ENCODE measurements at regions not wholly inside any gene's neighbourhood (a gene's known extent, or its start where the extent isn't known, plus 50 kb on each side); places are given as distances from the start of the nearest gene placed in this dataset.

DNA sequence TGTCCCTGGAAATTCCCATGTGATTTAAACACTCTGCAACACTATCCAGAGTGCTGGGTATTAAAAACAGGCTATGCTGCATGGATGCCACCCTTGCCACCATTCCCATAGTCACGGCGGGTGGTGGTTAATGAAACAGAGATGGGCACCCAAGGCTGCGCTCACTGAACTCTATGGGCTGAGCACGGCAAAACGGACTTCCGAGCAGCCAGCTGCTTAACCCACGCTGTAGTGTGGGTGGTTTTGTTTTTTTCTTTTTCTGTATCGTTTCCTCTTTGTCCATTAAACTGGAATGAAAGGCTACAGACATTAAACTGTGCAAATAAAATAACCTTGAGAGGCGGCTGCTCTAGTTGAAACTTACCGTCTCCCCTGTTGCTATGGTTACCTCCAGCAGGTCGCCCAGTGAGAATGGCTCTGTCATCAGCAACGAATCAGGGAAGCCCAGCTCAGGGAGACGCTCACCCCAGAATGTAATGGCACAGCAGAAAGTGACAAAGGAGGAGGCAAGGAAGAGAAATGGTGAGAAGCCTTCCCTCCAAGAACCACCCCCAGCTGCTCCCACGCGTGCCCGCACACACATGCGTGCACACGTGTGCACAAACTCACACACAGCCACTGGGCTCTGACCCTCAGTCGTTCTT, 102.1 kb downstream of the C11orf91 start:
- Histone ChIP-seq H3K36me3 (ENCODE audit: low read depth, low read length) (no peaks in the 10 kb centered on the region), H3K27me3 (ENCODE audit: low read length) (no peaks in the 10 kb centered on the region), H3K79me2 (ENCODE audit: low read length) (no peaks in the 10 kb centered on the region), H3K4me2 (ENCODE audit: low read length) (no peak overlapping the region), H3K9me3 (ENCODE audit: low read length) (no peaks in the 10 kb centered on the region), H3K4me3 (ENCODE audit: low read length) (no peak overlapping the region), H3K9me2 (replicated peaks; ENCODE audit: low read length) (no peaks in the 10 kb centered on the region), H3K4me1 (ENCODE audit: insufficient read depth, low read length) (no peaks in the 10 kb centered on the region), H3K9ac (ENCODE audit: low read length) (no peak overlapping the region), H2AFZ (ENCODE audit: low read length) (no peak overlapping the region), H4K20me1 (ENCODE audit: low read length) (no peaks in the 10 kb centered on the region), H3F3A (ENCODE audit: low read length, unreplicated experiment) (no peaks in the 10 kb centered on the region), H3K27ac (ENCODE audit: low read length) (no peak overlapping the region)
- DNase-seq (no peak), ATAC-seq (no peak)
- ChIA-PET POLR2A (ENCODE audit: unreplicated experiment) (no interaction called here), CTCF (no interaction called here)
- intact Hi-C loops (cut with micrococcal nuclease): no loop called here
- TF ChIP-seq, protein P1, sequence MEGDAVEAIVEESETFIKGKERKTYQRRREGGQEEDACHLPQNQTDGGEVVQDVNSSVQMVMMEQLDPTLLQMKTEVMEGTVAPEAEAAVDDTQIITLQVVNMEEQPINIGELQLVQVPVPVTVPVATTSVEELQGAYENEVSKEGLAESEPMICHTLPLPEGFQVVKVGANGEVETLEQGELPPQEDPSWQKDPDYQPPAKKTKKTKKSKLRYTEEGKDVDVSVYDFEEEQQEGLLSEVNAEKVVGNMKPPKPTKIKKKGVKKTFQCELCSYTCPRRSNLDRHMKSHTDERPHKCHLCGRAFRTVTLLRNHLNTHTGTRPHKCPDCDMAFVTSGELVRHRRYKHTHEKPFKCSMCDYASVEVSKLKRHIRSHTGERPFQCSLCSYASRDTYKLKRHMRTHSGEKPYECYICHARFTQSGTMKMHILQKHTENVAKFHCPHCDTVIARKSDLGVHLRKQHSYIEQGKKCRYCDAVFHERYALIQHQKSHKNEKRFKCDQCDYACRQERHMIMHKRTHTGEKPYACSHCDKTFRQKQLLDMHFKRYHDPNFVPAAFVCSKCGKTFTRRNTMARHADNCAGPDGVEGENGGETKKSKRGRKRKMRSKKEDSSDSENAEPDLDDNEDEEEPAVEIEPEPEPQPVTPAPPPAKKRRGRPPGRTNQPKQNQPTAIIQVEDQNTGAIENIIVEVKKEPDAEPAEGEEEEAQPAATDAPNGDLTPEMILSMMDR (conservative IDR thresholded peaks at IDR 0.05; ENCODE audit: low read depth, low read length): no peak
- TF ChIP-seq EZH2phosphoT487 (IDR thresholded peaks at IDR 0.05; ENCODE audit: borderline replicate concordance, low read length) (no peak), EZH2 (IDR thresholded peaks at IDR 0.05; ENCODE audit: low read length, unreplicated experiment) (no peak)
- no TSS peak for BruUV-seq (replicated peaks)

DNA sequence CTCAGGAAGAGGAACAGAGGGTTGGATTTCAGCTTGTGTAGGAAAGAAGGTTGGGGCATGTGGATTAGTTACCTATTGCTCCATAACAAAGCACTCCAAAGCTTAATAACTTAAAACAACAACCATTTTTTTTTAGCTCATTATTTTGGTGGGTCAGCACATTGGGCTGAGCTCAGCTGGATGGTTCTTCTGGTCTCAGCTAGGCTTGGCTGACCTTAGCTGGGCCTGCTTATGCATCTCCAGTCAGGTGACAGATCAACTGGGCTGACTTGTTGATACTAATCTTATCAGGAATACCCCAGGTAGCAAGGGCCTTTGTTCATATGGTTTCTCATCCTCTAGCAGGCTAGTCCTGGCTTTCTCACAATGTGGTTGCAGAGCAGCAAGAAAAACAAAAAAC, 106.4 kb downstream of the C11orf91 start:
- TF ChIP-seq, protein P1 (conservative IDR thresholded peaks at IDR 0.05; ENCODE audit: low read depth, low read length): no peak
- no peak for TF ChIP-seq EZH2phosphoT487 (IDR thresholded peaks at IDR 0.05; ENCODE audit: borderline replicate concordance, low read length)
- no peak for TF ChIP-seq EZH2 (IDR thresholded peaks at IDR 0.05; ENCODE audit: low read length, unreplicated experiment)
- no TSS peak for BruUV-seq (replicated peaks)
- intact Hi-C loops (cut with micrococcal nuclease): no loop called here
- no peak for ATAC-seq
- H3K4me1 ChIP-seq (ENCODE audit: insufficient read depth, low read length): no peaks in the 10 kb centered on the region
- no peak overlapping the region for H3K27ac ChIP-seq (ENCODE audit: low read length)
- H3K9me2 ChIP-seq (replicated peaks; ENCODE audit: low read length): no peaks in the 10 kb centered on the region
- no peaks in the 10 kb centered on the region for H3K9me3 ChIP-seq (ENCODE audit: low read length)
- H3K79me2 ChIP-seq (ENCODE audit: low read length): no peaks in the 10 kb centered on the region
- ChIA-PET CTCF (no interaction called here), POLR2A (ENCODE audit: unreplicated experiment) (no interaction called here)
- no peaks in the 10 kb centered on the region for H3K36me3 ChIP-seq (ENCODE audit: low read depth, low read length)
- H3F3A ChIP-seq (ENCODE audit: low read length, unreplicated experiment): no peaks in the 10 kb centered on the region
- H4K20me1 ChIP-seq (ENCODE audit: low read length): no peaks in the 10 kb centered on the region
- H3K4me2 ChIP-seq (ENCODE audit: low read length): no peak overlapping the region
- no peak overlapping the region for H3K4me3 ChIP-seq (ENCODE audit: low read length)
- no peaks in the 10 kb centered on the region for H3K27me3 ChIP-seq (ENCODE audit: low read length)
- H2AFZ ChIP-seq (ENCODE audit: low read length): no peak overlapping the region
- no peak overlapping the region for H3K9ac ChIP-seq (ENCODE audit: low read length)
- no peak for DNase-seq

- H2AFZ ChIP-seq (ENCODE audit: low read length): no peak overlapping the region
- no peak overlapping the region for H3K27ac ChIP-seq (ENCODE audit: low read length)
- ChIA-PET CTCF (no interaction called here), POLR2A (ENCODE audit: unreplicated experiment) (no interaction called here)
- DNase-seq (no peak), ATAC-seq (no peak)
- no peaks in the 10 kb centered on the region for H3K9me2 ChIP-seq (replicated peaks; ENCODE audit: low read length)
- H3K4me2 ChIP-seq (ENCODE audit: low read length): no peak overlapping the region
- H4K20me1 ChIP-seq (ENCODE audit: low read length): no peaks in the 10 kb centered on the region
- H3K27me3 ChIP-seq (ENCODE audit: low read length): no peaks in the 10 kb centered on the region
- H3K4me1 ChIP-seq (ENCODE audit: insufficient read depth, low read length): no peaks in the 10 kb centered on the region
- H3K9ac ChIP-seq (ENCODE audit: low read length): no peak overlapping the region
- intact Hi-C loops (cut with micrococcal nuclease): no loop called here
- no peaks in the 10 kb centered on the region for H3F3A ChIP-seq (ENCODE audit: low read length, unreplicated experiment)
- TF ChIP-seq EZH2 (IDR thresholded peaks at IDR 0.05; ENCODE audit: low read length, unreplicated experiment) (no peak), EZH2phosphoT487 (IDR thresholded peaks at IDR 0.05; ENCODE audit: borderline replicate concordance, low read length) (no peak)
- TF ChIP-seq, protein P1 (conservative IDR thresholded peaks at IDR 0.05; ENCODE audit: low read depth, low read length): no peak
- H3K9me3 ChIP-seq (ENCODE audit: low read length): no peaks in the 10 kb centered on the region
- H3K4me3 ChIP-seq (ENCODE audit: low read length): no peak overlapping the region
- H3K79me2 ChIP-seq (ENCODE audit: low read length): no peaks in the 10 kb centered on the region
- no TSS peak for BruUV-seq (replicated peaks)
- H3K36me3 ChIP-seq (ENCODE audit: low read depth, low read length): no peaks in the 10 kb centered on the region
These were observed 110.2 kb downstream of the C11orf91 start for GRCh38 chr11:33590441-33590840.

All from PC-3 (cell line).